Body of pancreas (tissue), 4 donors: ENCODE measurements at regions not wholly inside any gene's neighbourhood (a gene's known extent, or its start where the extent isn't known, plus 50 kb on each side); places are given as distances from the start of the nearest gene placed in this dataset.

Experiments
- POLR2A ChIP-seq, 3 donors: fragments of 450-650 bp; IDR thresholded peaks; one replicate each; pipeline ENCODE4 v1.6.1; 2016; ENCODE audit warnings: antibody characterized with exemption in 3 of 3, mild to moderate bottlenecking in 2 of 3
- TF ChIP-seq, protein P1 (sequence below), 7 experiments: fragments of 450-650 bp in 4 of 7; fragments of 200-600 bp in 3 of 7; sonication (generic) in 3 of 7; IDR thresholded peaks; one replicate each; pipeline ENCODE4 v1.5.1; 2016 to 2019; ENCODE audit warnings: antibody characterized with exemption in 7 of 7

DNA sequence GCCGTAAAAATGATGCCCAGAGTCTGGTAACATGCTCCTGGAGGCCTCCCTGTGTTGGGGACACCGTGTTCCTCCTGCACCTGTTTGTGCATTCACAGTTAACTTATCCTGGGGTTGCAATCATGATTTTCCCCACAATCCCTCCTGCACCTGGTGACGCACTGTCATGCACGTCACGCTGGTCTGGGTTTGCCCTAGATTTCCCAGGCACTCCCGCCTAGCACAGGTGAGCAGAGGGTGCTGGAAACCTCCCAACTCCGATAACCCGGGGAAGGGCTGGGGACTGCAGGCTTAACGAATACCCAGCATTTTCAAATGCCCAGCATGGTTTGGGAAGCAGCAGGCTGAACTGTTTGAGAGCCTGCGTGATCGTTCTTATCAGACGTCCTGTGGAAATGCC lies 427.1 kb downstream of the TCERG1L start:
- TF ChIP-seq, protein P1, sequence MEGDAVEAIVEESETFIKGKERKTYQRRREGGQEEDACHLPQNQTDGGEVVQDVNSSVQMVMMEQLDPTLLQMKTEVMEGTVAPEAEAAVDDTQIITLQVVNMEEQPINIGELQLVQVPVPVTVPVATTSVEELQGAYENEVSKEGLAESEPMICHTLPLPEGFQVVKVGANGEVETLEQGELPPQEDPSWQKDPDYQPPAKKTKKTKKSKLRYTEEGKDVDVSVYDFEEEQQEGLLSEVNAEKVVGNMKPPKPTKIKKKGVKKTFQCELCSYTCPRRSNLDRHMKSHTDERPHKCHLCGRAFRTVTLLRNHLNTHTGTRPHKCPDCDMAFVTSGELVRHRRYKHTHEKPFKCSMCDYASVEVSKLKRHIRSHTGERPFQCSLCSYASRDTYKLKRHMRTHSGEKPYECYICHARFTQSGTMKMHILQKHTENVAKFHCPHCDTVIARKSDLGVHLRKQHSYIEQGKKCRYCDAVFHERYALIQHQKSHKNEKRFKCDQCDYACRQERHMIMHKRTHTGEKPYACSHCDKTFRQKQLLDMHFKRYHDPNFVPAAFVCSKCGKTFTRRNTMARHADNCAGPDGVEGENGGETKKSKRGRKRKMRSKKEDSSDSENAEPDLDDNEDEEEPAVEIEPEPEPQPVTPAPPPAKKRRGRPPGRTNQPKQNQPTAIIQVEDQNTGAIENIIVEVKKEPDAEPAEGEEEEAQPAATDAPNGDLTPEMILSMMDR (IDR thresholded peaks at IDR 0.05) = no peak
- TF ChIP-seq POLR2A (IDR thresholded peaks at IDR 0.05) = no peak
